Neural crest cell (in vitro differentiated cells): ENCODE measurements at regions not wholly inside any gene's neighbourhood (a gene's known extent, or its start where the extent isn't known, plus 50 kb on each side); places are given as distances from the start of the nearest gene placed in this dataset.

Experiments used
- DNase-seq: peaks from one replicate; pipeline ENCODE4 v3.0.0; 2021; ENCODE audit warnings: low read depth, mixed read lengths, low spot score
- H3K27ac Mint-ChIP-seq: one replicate; pipeline ENCODE4 v1.8.0; 2021; ENCODE audit warnings: mild to moderate bottlenecking, mixed read lengths; ENCODE audit not compliant: unreplicated experiment
- H3K27me3 Mint-ChIP-seq: 2 replicates; pipeline ENCODE4 v1.8.0; 2021; ENCODE audit warnings: low read depth, mild to moderate bottlenecking, mixed read lengths
- H3K36me3 Mint-ChIP-seq: 2 replicates; pipeline ENCODE4 v1.8.0; 2021; ENCODE audit warnings: low read depth, mild to moderate bottlenecking, mixed read lengths
- H3K4me1 Mint-ChIP-seq: 2 replicates; pipeline ENCODE4 v1.8.0; 2021; ENCODE audit warnings: mixed read lengths
- H3K4me3 Mint-ChIP-seq: one replicate; pipeline ENCODE4 v1.8.0; 2021; ENCODE audit warnings: mild to moderate bottlenecking, mixed read lengths
- H3K9me3 Mint-ChIP-seq: 2 replicates; pipeline ENCODE4 v1.8.0; 2021; ENCODE audit warnings: mixed read lengths
- TF ChIP-seq, protein P1 (sequence below): fragments of 200-600 bp; sonication (generic); conservative IDR thresholded peaks from 2 replicates; pipeline ENCODE4 v1.5.0; 2021; ENCODE audit warnings: antibody characterized with exemption, mild to moderate bottlenecking

DNA sequence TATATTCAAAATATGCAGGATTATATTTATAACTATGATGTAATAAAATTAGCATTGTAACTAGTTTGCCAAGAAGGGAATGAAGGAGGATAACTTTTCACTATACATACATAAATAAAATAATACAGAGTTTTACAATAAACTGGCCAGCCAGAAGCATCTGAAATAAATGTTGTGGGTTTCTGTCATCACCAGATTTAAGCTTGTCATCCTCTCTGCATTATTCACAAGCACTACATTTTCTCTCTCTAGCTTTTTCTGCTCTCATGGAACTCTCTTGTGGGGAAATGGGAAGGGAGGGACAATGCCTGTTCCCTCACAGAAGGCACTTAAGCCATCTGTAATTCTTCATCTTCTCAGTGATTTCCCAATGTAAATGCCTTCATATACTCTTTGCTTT, 626.8 kb downstream of the SEMA5A start:
- Mint-ChIP-seq H3K9me3 (no peaks in the 10 kb centered on the region), H3K27me3 (no peaks in the 10 kb centered on the region), H3K27ac (no peak overlapping the region), H3K36me3 (peaks cover 4% of the 10 kb centered on the region), H3K4me3 (no peak overlapping the region), H3K4me1 (no peaks in the 10 kb centered on the region)
- TF ChIP-seq, protein P1, sequence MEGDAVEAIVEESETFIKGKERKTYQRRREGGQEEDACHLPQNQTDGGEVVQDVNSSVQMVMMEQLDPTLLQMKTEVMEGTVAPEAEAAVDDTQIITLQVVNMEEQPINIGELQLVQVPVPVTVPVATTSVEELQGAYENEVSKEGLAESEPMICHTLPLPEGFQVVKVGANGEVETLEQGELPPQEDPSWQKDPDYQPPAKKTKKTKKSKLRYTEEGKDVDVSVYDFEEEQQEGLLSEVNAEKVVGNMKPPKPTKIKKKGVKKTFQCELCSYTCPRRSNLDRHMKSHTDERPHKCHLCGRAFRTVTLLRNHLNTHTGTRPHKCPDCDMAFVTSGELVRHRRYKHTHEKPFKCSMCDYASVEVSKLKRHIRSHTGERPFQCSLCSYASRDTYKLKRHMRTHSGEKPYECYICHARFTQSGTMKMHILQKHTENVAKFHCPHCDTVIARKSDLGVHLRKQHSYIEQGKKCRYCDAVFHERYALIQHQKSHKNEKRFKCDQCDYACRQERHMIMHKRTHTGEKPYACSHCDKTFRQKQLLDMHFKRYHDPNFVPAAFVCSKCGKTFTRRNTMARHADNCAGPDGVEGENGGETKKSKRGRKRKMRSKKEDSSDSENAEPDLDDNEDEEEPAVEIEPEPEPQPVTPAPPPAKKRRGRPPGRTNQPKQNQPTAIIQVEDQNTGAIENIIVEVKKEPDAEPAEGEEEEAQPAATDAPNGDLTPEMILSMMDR: no peak
- DNase-seq: no peak

- Mint-ChIP-seq H3K27ac (no peak overlapping the region), H3K27me3 (no peaks in the 10 kb centered on the region), H3K4me3 (no peak overlapping the region), H3K9me3 (peaks cover 10% of the 10 kb centered on the region), H3K36me3 (peaks cover 10% of the 10 kb centered on the region), H3K4me1 (no peaks in the 10 kb centered on the region)
- DNase-seq: no peak
- TF ChIP-seq, protein P1: no peak
Observed at GRCh38 chr5:8923526-8923925, 622.3 kb downstream of the SEMA5A start.

DNA sequence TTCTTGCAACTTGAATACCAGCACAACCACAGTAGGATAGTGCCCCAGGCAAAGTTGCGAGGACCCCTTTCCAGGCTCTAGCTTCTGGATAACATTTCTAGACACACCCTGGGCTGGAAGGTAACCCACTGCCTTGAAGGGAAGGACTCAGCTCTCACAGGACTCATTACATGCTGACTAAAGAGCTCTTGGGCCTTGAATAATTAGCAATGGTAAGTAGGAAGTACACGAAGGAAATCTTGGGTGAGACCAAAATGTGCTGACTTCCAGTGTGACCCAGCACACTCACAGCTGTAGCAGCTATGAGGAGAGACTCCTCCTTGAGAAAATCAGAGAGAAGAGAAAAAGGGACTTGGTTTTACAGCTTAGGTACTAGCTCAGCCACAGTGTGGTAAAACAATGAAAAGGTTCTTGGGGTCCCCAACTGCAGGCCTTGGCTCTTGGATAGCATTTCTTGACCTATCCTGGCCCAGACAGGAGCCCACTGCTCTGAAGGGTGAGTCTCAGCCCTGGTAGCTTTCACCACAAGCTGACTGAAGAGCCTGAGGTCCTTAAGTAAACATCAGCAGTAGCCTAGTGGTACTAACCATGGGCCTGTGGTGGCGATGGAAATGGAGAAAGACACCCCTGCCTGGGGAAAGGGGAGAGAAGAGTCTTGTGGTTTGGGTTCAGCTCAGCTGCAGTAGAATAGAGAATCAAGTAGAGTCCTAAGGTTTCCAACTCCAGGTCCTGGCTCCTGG, 621.7 kb downstream of the SEMA5A start:
- Mint-ChIP-seq H3K4me3 (no peak overlapping the region), H3K27ac (no peak overlapping the region), H3K27me3 (no peaks in the 10 kb centered on the region), H3K4me1 (no peaks in the 10 kb centered on the region), H3K36me3 (peaks cover 10% of the 10 kb centered on the region), H3K9me3 (peaks cover 10% of the 10 kb centered on the region)
- TF ChIP-seq, protein P1: no peak
- no peak for DNase-seq

- H3K27me3 Mint-ChIP-seq: peaks cover 6% of the 10 kb centered on the region
- H3K4me3 Mint-ChIP-seq: no peak overlapping the region
- H3K4me1 Mint-ChIP-seq: peaks cover 7% of the 10 kb centered on the region
- no peak for DNase-seq
- H3K27ac Mint-ChIP-seq: no peak overlapping the region
- peaks cover 17% of the 10 kb centered on the region for H3K9me3 Mint-ChIP-seq
- TF ChIP-seq, protein P1: no peak
- H3K36me3 Mint-ChIP-seq: peaks cover 11% of the 10 kb centered on the region
Observed at GRCh38 chr5:8930021-8930420, 615.9 kb downstream of the SEMA5A start.

GRCh38 chr5:8934455-8934854, 611.4 kb downstream of the SEMA5A start:
- H3K36me3 Mint-ChIP-seq: peaks cover 18% of the 10 kb centered on the region
- no peak for DNase-seq
- H3K27ac Mint-ChIP-seq: no peak overlapping the region
- H3K27me3 Mint-ChIP-seq: peaks cover 6% of the 10 kb centered on the region
- peaks cover 22% of the 10 kb centered on the region for H3K4me1 Mint-ChIP-seq
- no peak overlapping the region for H3K4me3 Mint-ChIP-seq
- H3K9me3 Mint-ChIP-seq: peaks cover 18% of the 10 kb centered on the region
- TF ChIP-seq, protein P1: no peak
